GM12865 (cell line): ENCODE measurements at regions not wholly inside any gene's neighbourhood (a gene's known extent, or its start where the extent isn't known, plus 50 kb on each side); places are given as distances from the start of the nearest gene placed in this dataset.

Experiments
- DNase-seq: peaks from one replicate; pipeline ENCODE4 v3.0.0; 2010; ENCODE audit warnings: low read depth
- H3K4me3 ChIP-seq: 2 replicates; pipeline ENCODE4 v1.5.1; 2011; ENCODE audit warnings: mild to moderate bottlenecking, low read depth, low read length, control low read depth
- TF ChIP-seq, protein P1 (sequence below): IDR thresholded peaks from 2 replicates; pipeline ENCODE4 v1.5.1; 2011; ENCODE audit warnings: low read length, control low read depth, low read depth, inconsistent platforms; ENCODE audit not compliant: insufficient read depth; ENCODE audit errors: missing control alignments

DNA sequence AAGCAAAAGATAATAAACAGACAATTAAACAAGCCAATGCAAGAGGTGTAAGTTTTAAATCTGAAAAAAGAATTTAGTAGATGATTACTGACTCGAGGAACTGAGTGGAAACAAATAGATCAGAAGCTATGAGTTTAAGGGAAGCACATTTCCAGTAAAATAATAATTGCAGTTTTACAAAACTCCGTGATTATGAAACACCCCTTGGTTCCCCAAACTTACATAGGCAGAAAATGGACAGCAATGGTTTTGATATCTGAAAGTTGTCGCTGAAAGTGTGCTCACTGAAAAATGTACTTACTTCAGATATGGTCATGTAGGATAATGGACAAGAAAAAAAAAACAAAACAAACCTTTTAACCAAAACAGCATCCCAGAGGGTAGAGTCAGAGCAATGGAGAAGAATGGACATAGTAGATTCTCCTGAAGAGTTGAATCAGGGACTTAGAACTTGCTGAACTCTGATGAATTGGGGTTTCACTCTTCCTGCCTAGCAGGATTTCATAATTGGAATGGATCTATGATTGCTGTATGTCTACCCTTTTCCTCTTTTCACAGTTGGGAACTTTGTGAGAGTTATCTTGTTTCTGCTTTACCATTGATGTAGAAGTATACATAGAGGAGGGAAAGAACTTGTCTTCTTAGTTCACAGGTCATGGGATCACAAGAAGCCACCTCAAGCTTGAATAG, 305.6 kb upstream of the ZEB2 start:
- DNase-seq: no peak
- H3K4me3 ChIP-seq: no peak overlapping the region
- TF ChIP-seq, protein P1, sequence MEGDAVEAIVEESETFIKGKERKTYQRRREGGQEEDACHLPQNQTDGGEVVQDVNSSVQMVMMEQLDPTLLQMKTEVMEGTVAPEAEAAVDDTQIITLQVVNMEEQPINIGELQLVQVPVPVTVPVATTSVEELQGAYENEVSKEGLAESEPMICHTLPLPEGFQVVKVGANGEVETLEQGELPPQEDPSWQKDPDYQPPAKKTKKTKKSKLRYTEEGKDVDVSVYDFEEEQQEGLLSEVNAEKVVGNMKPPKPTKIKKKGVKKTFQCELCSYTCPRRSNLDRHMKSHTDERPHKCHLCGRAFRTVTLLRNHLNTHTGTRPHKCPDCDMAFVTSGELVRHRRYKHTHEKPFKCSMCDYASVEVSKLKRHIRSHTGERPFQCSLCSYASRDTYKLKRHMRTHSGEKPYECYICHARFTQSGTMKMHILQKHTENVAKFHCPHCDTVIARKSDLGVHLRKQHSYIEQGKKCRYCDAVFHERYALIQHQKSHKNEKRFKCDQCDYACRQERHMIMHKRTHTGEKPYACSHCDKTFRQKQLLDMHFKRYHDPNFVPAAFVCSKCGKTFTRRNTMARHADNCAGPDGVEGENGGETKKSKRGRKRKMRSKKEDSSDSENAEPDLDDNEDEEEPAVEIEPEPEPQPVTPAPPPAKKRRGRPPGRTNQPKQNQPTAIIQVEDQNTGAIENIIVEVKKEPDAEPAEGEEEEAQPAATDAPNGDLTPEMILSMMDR: no peak

DNA sequence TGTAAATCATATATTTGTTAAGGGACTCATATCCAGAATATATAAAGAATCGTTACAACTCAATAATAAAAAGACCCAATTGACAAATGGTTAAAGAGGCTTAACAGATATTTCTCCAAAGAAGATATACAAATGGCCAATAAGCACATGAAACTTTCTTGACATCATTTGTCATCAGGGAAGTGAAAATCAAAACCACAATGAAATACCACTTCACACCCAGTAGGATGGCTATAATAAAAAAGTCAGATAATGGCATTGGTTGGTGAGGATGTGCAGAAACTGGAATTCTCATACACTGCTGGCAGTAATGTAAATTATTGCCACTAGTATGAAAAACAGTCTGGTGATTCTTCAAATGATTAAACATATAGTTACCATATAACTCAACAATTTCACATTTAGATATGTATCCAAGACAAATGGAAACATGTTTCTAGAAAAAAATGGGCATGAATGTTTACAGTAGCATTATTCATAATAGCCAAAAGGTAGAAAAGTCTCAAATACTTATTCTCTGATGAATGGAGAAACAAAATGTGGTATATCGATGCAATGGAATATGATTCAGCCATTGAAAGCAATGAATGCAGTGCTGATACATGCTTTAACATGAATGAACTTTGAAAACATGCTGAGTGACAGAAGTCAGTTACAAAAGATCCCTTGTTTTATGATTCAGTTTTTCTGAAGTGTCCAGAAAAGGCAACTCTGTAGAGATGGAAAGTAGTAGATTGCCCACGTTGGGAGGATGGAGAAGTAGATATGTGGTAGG, 304.6 kb upstream of the ZEB2 start:
- no peak for DNase-seq
- TF ChIP-seq, protein P1: no peak

DNA sequence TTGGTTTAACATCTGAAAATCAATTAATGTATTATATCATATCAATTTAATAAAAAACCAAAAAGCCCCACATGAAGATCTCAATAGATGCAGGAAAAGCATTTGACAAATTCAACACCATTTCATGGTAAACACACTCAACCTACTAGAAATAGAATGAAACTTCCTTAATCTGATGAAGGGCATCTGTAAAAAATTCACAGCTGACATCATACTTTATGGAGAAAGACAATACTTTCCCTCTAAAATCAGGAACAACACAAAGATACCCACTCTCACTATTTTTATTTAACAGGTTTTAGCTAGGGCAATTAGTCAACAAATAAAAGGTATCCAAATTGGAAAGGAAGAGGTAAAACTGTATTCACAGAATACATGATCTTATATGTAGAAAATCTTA, 303.0 kb upstream of the ZEB2 start:
- TF ChIP-seq, protein P1: no peak
- no peak for DNase-seq
- no peak overlapping the region for H3K4me3 ChIP-seq

More for the DNA sequence above, 304.6 kb upstream of the ZEB2 start:
- H3K4me3 ChIP-seq: no peak overlapping the region

DNA sequence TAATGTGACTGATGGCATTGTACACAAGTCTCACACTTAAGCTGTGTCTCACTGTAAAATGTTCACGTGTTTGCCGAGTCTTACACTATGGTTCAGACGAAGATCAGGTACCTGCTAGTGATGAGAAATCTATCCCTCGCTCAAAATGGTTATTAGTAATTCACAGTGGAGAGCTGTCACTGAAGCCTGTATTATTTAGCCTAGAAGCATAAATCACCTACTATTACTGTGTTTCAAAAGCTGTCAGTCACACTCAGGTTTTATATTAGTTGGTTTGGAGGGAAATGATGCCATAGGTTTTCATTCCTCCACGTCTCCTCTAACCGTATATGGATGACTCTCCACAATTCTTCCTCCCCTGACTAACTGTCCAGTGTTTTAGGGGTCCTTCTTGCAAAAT, 292.4 kb upstream of the ZEB2 start:
- TF ChIP-seq, protein P1: no peak
- no peak for DNase-seq
- no peak overlapping the region for H3K4me3 ChIP-seq

DNA sequence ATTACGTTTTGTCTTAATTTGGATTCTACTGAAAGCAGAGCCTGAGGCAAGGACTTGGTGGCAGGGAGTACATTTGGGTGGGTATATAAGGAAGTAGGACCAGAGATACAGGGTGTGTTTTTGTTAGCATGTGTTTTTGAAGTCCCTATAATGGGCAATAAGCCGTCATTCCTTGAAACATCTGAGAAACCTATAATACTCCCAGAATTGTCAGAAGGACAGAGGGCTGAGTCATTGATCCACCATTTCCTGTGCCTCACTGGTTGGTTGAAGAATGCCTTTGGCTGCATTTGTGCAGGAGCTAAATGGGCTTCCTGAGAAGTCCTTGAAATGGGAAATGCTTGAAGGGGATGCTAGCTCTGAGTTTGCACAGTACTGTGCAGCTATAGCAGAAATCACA, 281.8 kb upstream of the ZEB2 start:
- no peak for DNase-seq
- TF ChIP-seq, protein P1: no peak

DNA sequence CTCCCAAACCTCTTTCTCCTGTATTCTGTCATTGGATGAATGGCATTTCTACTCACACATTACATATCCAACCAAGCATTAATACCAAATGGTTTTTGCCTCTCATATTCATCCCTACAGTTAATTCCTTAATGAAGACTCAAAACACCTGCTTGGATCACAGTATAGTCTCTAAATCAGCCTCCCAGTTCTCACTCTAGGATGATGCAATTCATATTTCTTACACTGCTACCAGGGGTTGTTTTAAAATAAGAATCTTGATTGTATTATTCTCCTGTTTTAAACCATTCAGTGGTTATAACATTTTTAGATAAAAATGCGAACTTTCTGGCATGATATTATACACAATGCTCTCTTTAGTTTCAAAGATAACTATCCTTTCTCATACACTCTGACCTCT, 281.4 kb upstream of the ZEB2 start:
- TF ChIP-seq, protein P1: no peak
- DNase-seq: no peak
- no peak overlapping the region for H3K4me3 ChIP-seq

More for the DNA sequence above, 281.8 kb upstream of the ZEB2 start:
- no peak overlapping the region for H3K4me3 ChIP-seq

DNA sequence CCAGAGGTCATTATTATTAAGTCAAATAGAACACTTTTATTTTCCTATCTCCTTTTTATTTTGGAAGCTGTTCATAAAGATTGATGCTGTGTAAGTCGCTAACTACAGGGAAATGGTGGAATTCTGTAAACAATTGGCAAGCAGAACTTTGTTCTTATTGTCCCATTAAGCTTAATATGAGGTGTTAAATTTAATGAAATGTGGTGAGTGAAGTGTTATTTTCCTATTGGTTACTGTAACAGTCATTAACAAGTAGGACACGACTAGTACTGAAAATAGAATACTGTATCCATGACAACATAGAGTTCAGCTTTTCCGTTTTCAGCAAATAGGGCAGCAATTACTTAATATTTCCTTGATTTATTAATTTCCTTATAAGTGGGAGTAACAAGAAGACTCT, 279.1 kb upstream of the ZEB2 start:
- no peak overlapping the region for H3K4me3 ChIP-seq
- TF ChIP-seq, protein P1: no peak
- DNase-seq: no peak
